ENCODE measurements at regions not wholly inside any gene's neighbourhood (a gene's known extent, or its start where the extent isn't known, plus 50 kb on each side); places are given as distances from the start of the nearest gene placed in this dataset.

GRCh38 chr4:134364928-134365327, 163.3 kb upstream of the PABPC4L start:
- DNase-seq (no peak), ATAC-seq (ENCODE audit: insufficient read depth, low FRiP score) (no peak)
- no peak for TF ChIP-seq CTCF (IDR thresholded peaks at IDR 0.05; ENCODE audit: control extremely low read depth, extremely low read depth)
- Histone ChIP-seq H3K36me3 (ENCODE audit: control insufficient read depth in 4 of 4, insufficient read depth in 4 of 4, low read length in 4 of 4) (no peaks in the 10 kb centered on the region), H3K9ac (ENCODE audit: insufficient read depth in 1 of 2, low read length in 2 of 2) (no peak overlapping the region), H3K9me3 (ENCODE audit: control insufficient read depth in 4 of 4, insufficient read depth in 3 of 4, low read length in 3 of 4) (peaks cover 0 to 1% (median 0%) of the 10 kb centered on the region in 4 donors), H3K4me3 (no peak overlapping the region), H3K4me1 (ENCODE audit: control insufficient read depth in 5 of 5, insufficient read depth in 5 of 5, low read length in 5 of 5) (no peaks in the 10 kb centered on the region), H3K27ac (ENCODE audit: low read depth in 1 of 2, low read length in 1 of 2) (no peak overlapping the region), H3K27me3 (ENCODE audit: control insufficient read depth in 3 of 3, insufficient read depth in 3 of 3, low read length in 2 of 3) (no peaks in the 10 kb centered on the region)
- WGBS, 2 donors = 89 to 96% methylated on average over 1 of the region's 1 CpG

- Histone ChIP-seq H3K27ac (ENCODE audit: low read depth in 1 of 2, low read length in 1 of 2) (no peak overlapping the region), H3K9ac (ENCODE audit: insufficient read depth in 1 of 2, low read length in 2 of 2) (no peak overlapping the region), H3K4me1 (ENCODE audit: control insufficient read depth in 5 of 5, insufficient read depth in 5 of 5, low read length in 5 of 5) (no peaks in the 10 kb centered on the region), H3K27me3 (ENCODE audit: control insufficient read depth in 3 of 3, insufficient read depth in 3 of 3, low read length in 2 of 3) (no peaks in the 10 kb centered on the region), H3K4me3 (no peak overlapping the region), H3K36me3 (ENCODE audit: control insufficient read depth in 4 of 4, insufficient read depth in 4 of 4, low read length in 4 of 4) (no peaks in the 10 kb centered on the region), H3K9me3 (ENCODE audit: control insufficient read depth in 4 of 4, insufficient read depth in 3 of 4, low read length in 3 of 4) (no peaks in the 10 kb centered on the region)
- TF ChIP-seq CTCF (IDR thresholded peaks at IDR 0.05; ENCODE audit: control extremely low read depth, extremely low read depth) = no peak
- WGBS, 2 donors = 69 to 73% methylated on average over 2 of the region's 2 CpGs
- DNase-seq (no peak), ATAC-seq (ENCODE audit: insufficient read depth, low FRiP score) (no peak)
Observed at GRCh38 chr4:134345244-134345643, 143.7 kb upstream of the PABPC4L start.

- Histone ChIP-seq H3K27me3 (ENCODE audit: control insufficient read depth in 3 of 3, insufficient read depth in 3 of 3, low read length in 2 of 3) (no peaks in the 10 kb centered on the region), H3K9ac (ENCODE audit: insufficient read depth in 1 of 2, low read length in 2 of 2) (no peak overlapping the region), H3K36me3 (ENCODE audit: control insufficient read depth in 4 of 4, insufficient read depth in 4 of 4, low read length in 4 of 4) (no peaks in the 10 kb centered on the region), H3K4me1 (ENCODE audit: control insufficient read depth in 5 of 5, insufficient read depth in 5 of 5, low read length in 5 of 5) (no peaks in the 10 kb centered on the region), H3K9me3 (ENCODE audit: control insufficient read depth in 4 of 4, insufficient read depth in 3 of 4, low read length in 3 of 4) (no peaks in the 10 kb centered on the region), H3K27ac (ENCODE audit: low read depth in 1 of 2, low read length in 1 of 2) (no peak overlapping the region), H3K4me3 (no peak overlapping the region)
- ATAC-seq (ENCODE audit: insufficient read depth, low FRiP score) (no peak), DNase-seq (no peak)
- TF ChIP-seq CTCF (IDR thresholded peaks at IDR 0.05; ENCODE audit: control extremely low read depth, extremely low read depth) = no peak
- 84 to 94% methylated on average over 5 of the region's 5 CpGs for WGBS, 2 donors
Observed at GRCh38 chr4:134343656-134344055, 142.1 kb upstream of the PABPC4L start.

GRCh38 chr4:134343081-134343480, 141.5 kb upstream of the PABPC4L start:
- no peaks in the 10 kb centered on the region for H3K9me3 ChIP-seq (ENCODE audit: control insufficient read depth in 4 of 4, insufficient read depth in 3 of 4, low read length in 3 of 4)
- no peaks in the 10 kb centered on the region for H3K4me1 ChIP-seq (ENCODE audit: control insufficient read depth in 5 of 5, insufficient read depth in 5 of 5, low read length in 5 of 5)
- no peaks in the 10 kb centered on the region for H3K36me3 ChIP-seq (ENCODE audit: control insufficient read depth in 4 of 4, insufficient read depth in 4 of 4, low read length in 4 of 4)
- no peak for TF ChIP-seq CTCF (IDR thresholded peaks at IDR 0.05; ENCODE audit: control extremely low read depth, extremely low read depth)
- no peak overlapping the region for H3K4me3 ChIP-seq
- H3K27me3 ChIP-seq (ENCODE audit: control insufficient read depth in 3 of 3, insufficient read depth in 3 of 3, low read length in 2 of 3) = no peaks in the 10 kb centered on the region
- 44 to 86% methylated on average over 2 of the region's 2 CpGs for WGBS, 2 donors
- H3K9ac ChIP-seq (ENCODE audit: insufficient read depth in 1 of 2, low read length in 2 of 2) = no peak overlapping the region
- ATAC-seq (ENCODE audit: insufficient read depth, low FRiP score) (no peak), DNase-seq (no peak)
- no peak overlapping the region for H3K27ac ChIP-seq (ENCODE audit: low read depth in 1 of 2, low read length in 1 of 2)
